Peyer's patch (tissue), 4 donors: ENCODE measurements at regions not wholly inside any gene's neighbourhood (a gene's known extent, or its start where the extent isn't known, plus 50 kb on each side); places are given as distances from the start of the nearest gene placed in this dataset.

Experiments used
- DNase-seq, 3 donors: peaks; one replicate each; pipeline ENCODE4 v3.0.0-alpha.2; 2017 to 2019
- H3K27ac ChIP-seq, 4 donors: fragments of 200-600 bp; sonication (generic); one replicate each; pipeline ENCODE4 v1.5.1; 2016 to 2019
- H3K27me3 ChIP-seq, 2 donors: fragments of 200-600 bp; sonication (generic); one replicate each; pipeline ENCODE4 v1.5.1; 2019
- H3K36me3 ChIP-seq, 3 donors: fragments of 200-600 bp; sonication (generic); one replicate each; pipeline ENCODE4 v1.5.1; 2016 to 2019
- H3K4me1 ChIP-seq, 4 donors: fragments of 200-600 bp; sonication (generic); one replicate each; pipeline ENCODE4 v1.5.1; 2016 to 2019
- H3K4me3 ChIP-seq, 4 donors: fragments of 200-600 bp; sonication (generic); 1 replicate in 3 of 4; 2 replicates in 1 of 4; pipeline ENCODE4 v1.5.1; 2016 to 2019; ENCODE audit warnings: mild to moderate bottlenecking in 1 of 4
- H3K9me3 ChIP-seq, 4 donors: fragments of 200-600 bp; sonication (generic); one replicate each; pipeline ENCODE4 v1.5.1; 2016 to 2019; ENCODE audit warnings: mild to moderate bottlenecking in 1 of 4
- CTCF ChIP-seq, 6 experiments: fragments of 450-650 bp in 4 of 6; fragments of 200-600 bp in 2 of 6; sonication (generic) in 1 of 6; IDR thresholded peaks; one replicate each; pipeline ENCODE4 v1.5.1; 2017 to 2019; ENCODE audit warnings: antibody characterized with exemption in 6 of 6, mild to moderate bottlenecking in 3 of 6, moderate library complexity in 1 of 6
- POLR2A ChIP-seq, 2 donors: fragments of 450-650 bp; IDR thresholded peaks; one replicate each; pipeline ENCODE4 v1.5.1; 2017; ENCODE audit warnings: antibody characterized with exemption in 2 of 2, mild to moderate bottlenecking in 2 of 2, moderate library complexity in 2 of 2

GRCh38 chr4:144342949-144343760 is 202.6 kb upstream of the GYPA start:
- no peaks in the 10 kb centered on the region for H3K9me3 ChIP-seq
- DNase-seq: no peak
- no peak overlapping the region for H3K27ac ChIP-seq
- no peak overlapping the region for H3K4me3 ChIP-seq
- no peaks in the 10 kb centered on the region for H3K27me3 ChIP-seq
- H3K4me1 ChIP-seq: no peaks in the 10 kb centered on the region
- no peaks in the 10 kb centered on the region for H3K36me3 ChIP-seq
- TF ChIP-seq POLR2A (IDR thresholded peaks at IDR 0.05) (no peak), CTCF (IDR thresholded peaks at IDR 0.05) (no peak)

GRCh38 chr4:144347121-144347520 is 206.6 kb upstream of the GYPA start:
- DNase-seq: no peak
- no peak overlapping the region for H3K4me3 ChIP-seq
- TF ChIP-seq POLR2A (IDR thresholded peaks at IDR 0.05) (no peak), CTCF (IDR thresholded peaks at IDR 0.05) (no peak)
- H3K36me3 ChIP-seq: no peaks in the 10 kb centered on the region
- no peaks in the 10 kb centered on the region for H3K4me1 ChIP-seq
- no peak overlapping the region for H3K27ac ChIP-seq
- H3K9me3 ChIP-seq: no peaks in the 10 kb centered on the region
- H3K27me3 ChIP-seq: no peaks in the 10 kb centered on the region

GRCh38 chr4:144350706-144351105 is 210.2 kb upstream of the GYPA start:
- Histone ChIP-seq H3K36me3 (no peaks in the 10 kb centered on the region), H3K4me3 (no peak overlapping the region), H3K27ac (no peak overlapping the region), H3K27me3 (no peaks in the 10 kb centered on the region), H3K9me3 (no peaks in the 10 kb centered on the region), H3K4me1 (no peaks in the 10 kb centered on the region)
- TF ChIP-seq CTCF (IDR thresholded peaks at IDR 0.05) (no peak), POLR2A (IDR thresholded peaks at IDR 0.05) (no peak)
- DNase-seq: no peak

GRCh38 chr4:144351306-144351705 is 210.8 kb upstream of the GYPA start:
- no peaks in the 10 kb centered on the region for H3K36me3 ChIP-seq
- H3K4me3 ChIP-seq: no peak overlapping the region

GRCh38 chr4:144353292-144353691 is 212.8 kb upstream of the GYPA start:
- Histone ChIP-seq H3K27ac (no peak overlapping the region), H3K9me3 (no peaks in the 10 kb centered on the region), H3K4me3 (no peak overlapping the region), H3K36me3 (no peaks in the 10 kb centered on the region), H3K27me3 (no peaks in the 10 kb centered on the region), H3K4me1 (no peaks in the 10 kb centered on the region)
- no peak for DNase-seq
- TF ChIP-seq CTCF (IDR thresholded peaks at IDR 0.05) (no peak), POLR2A (IDR thresholded peaks at IDR 0.05) (no peak)

More at GRCh38 chr4:144351306-144351705, 210.8 kb upstream of the GYPA start:
- Histone ChIP-seq H3K9me3 (no peaks in the 10 kb centered on the region), H3K4me1 (no peaks in the 10 kb centered on the region), H3K27me3 (no peaks in the 10 kb centered on the region), H3K27ac (no peak overlapping the region)
- no peak for TF ChIP-seq CTCF (IDR thresholded peaks at IDR 0.05)
- TF ChIP-seq POLR2A (IDR thresholded peaks at IDR 0.05): no peak
- DNase-seq: no peak
